Astrocyte of the cerebellum (primary cell): ENCODE measurements at regions not wholly inside any gene's neighbourhood (a gene's known extent, or its start where the extent isn't known, plus 50 kb on each side); places are given as distances from the start of the nearest gene placed in this dataset.

Experiments
- DNase-seq: peaks from one replicate; pipeline ENCODE4 v3.0.0-alpha.2; 2011; ENCODE audit warnings: low read depth
- H3K4me3 ChIP-seq: 2 replicates; pipeline ENCODE4 v1.5.1; 2011; ENCODE audit warnings: mild to moderate bottlenecking, low read depth, low read length, moderate library complexity
- in situ Hi-C: cut with HindIII; loops from 2 replicates; pipeline ENCODE4 v1.10.0; 2017; ENCODE audit warnings: low sequenced_read_pairs
- TF ChIP-seq, protein P1 (sequence below): IDR thresholded peaks from 2 replicates; pipeline ENCODE4 v1.5.1; 2012; ENCODE audit warnings: low read length, low read depth, moderate library complexity, mild to moderate bottlenecking; ENCODE audit errors: missing control alignments

DNA sequence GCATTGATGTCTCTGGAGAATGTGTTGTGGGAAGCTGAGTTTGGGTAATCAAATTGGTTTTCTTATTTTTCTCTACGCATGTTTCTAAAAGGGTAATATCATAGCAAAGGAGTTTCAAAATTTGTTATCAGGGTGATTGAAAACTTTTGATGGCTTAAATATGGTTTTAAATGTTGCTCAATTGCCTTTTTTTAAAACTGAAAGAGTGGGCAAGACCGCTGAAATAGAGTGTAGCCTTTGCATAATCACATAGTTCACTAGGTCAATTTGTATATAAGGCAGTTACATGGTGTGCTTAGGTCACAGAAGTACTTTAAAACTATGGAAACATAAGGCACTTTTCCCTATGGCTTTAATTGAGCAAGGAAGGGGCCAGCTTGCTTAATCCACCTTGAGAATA, 167.4 kb downstream of the SNAPC1 start:
- in situ Hi-C loops = no loop called here
- DNase-seq = no peak
- TF ChIP-seq, protein P1, sequence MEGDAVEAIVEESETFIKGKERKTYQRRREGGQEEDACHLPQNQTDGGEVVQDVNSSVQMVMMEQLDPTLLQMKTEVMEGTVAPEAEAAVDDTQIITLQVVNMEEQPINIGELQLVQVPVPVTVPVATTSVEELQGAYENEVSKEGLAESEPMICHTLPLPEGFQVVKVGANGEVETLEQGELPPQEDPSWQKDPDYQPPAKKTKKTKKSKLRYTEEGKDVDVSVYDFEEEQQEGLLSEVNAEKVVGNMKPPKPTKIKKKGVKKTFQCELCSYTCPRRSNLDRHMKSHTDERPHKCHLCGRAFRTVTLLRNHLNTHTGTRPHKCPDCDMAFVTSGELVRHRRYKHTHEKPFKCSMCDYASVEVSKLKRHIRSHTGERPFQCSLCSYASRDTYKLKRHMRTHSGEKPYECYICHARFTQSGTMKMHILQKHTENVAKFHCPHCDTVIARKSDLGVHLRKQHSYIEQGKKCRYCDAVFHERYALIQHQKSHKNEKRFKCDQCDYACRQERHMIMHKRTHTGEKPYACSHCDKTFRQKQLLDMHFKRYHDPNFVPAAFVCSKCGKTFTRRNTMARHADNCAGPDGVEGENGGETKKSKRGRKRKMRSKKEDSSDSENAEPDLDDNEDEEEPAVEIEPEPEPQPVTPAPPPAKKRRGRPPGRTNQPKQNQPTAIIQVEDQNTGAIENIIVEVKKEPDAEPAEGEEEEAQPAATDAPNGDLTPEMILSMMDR = no peak
- H3K4me3 ChIP-seq = no peak overlapping the region

DNA sequence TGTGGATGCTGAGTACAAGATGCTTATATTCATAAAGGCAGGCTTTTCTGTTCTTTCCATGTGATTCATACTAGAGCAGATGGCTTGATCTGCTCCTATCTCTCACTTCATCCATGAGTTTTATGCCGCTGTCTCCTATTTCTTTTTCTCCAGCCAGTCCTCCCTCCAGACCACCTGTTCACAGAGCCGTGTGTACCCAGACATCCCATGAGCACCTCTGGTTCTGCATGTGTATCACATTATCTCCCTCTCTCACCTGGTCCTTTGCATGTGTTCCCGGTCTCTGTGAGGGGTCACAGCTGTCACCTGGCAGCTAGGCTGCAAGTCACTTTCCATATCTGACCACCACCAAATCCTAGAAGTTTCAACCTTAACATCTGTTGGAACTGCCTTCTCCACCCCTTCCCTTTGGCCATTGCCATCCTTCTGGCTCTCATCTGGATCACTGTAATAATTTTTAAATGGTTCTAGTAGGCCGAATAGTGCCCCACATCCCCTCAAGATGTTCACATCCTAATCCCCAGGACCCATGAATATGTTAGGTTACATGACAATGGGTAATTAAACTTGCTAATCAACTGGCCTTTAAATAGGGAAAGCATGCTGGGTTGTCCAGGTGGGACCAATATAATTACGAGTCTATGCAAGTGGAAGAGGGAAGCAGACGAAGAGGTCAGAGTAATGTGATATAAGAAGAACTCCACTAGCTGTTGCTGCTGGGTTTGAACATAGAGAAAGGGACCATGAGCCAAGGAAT, 168.1 kb downstream of the SNAPC1 start:
- in situ Hi-C loops = no loop called here
- DNase-seq = no peak
- no peak overlapping the region for H3K4me3 ChIP-seq
- TF ChIP-seq, protein P1 = no peak

DNA sequence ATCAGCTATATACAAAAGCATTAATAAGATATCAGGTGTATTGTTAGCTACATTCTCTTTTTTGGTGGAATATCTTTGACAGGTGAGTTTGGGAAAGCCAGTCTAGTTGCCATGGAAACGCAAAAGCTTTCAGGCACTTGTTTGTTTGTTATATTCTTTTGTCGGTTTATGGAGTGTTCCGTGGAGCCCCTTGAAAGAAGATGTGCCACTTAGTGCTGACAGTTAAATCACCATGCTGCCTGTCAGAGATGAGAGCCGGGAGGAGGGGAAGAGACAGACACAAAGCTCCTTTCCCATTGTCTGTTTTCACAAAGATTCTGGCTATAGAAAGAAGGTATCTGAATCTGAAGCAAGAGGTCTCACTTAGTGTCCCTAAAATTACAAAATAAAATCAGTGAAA, 170.8 kb downstream of the SNAPC1 start:
- H3K4me3 ChIP-seq = no peak overlapping the region
- DNase-seq = no peak
- in situ Hi-C loops = no loop called here
- TF ChIP-seq, protein P1 = no peak

DNA sequence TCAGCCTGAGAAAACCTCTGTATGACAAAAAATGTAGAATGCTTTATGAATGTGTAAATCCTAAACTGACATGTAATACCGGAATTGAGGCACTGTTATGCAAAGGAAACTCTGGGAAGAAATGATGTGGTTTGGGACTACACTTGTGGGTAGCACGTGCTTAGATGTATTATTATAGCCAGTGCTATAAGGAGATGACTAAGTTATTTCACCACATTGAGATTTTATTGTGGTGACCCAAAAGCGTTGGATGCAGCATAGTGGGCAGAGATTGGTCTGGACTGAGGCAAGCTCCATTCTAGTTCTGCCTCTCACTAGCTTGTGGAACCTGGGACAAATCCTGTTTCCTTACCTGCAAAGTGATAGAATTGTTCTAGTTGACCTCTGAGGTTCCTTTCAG, 172.2 kb downstream of the SNAPC1 start:
- H3K4me3 ChIP-seq = no peak overlapping the region
- TF ChIP-seq, protein P1 = no peak
- in situ Hi-C loops = no loop called here
- DNase-seq = peak; percentile 81

GRCh38 chr14:61939776-61940175, 177.6 kb downstream of the SNAPC1 start:
- DNase-seq = no peak
- in situ Hi-C loops = no loop called here
- H3K4me3 ChIP-seq = no peak overlapping the region
- TF ChIP-seq, protein P1 = no peak

DNA sequence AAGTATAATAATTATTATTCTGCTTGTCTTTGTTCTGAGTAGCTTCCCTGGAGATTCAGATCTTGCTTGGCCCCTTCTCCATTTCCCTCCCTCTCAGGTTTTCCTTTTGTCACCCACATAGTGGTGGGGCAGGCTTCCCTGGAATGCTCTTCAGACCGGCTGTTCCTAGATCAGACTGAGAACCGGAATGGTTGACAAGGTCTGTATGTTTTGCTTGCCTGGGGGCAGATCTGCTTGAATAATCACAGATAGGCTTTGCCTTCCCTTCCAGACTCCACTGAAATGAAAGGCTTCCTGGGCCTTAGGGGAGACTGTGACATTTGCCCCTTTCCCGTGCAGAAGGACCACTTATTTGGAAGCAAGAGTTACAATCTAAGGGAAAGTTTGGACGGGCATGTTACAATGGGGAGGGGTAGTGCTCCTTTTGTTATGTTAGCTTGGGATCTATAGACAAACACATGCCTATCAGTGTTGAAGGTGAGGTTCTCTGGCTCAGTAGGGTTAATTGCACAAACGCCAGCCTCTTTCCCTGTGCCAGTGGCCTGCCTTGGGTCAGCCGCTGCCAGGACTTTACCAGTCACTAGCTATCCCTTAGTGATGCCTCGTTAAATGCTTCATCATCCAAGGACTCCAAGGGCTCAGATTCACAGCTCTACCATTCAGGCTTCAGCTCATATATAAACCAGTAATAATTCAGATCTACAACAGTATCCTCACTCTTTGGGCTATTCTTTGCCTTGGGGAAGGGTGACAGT, 178.6 kb downstream of the SNAPC1 start:
- TF ChIP-seq, protein P1 = no peak
- in situ Hi-C loops = no loop called here
- H3K4me3 ChIP-seq = no peak overlapping the region
- DNase-seq = no peak
